Activated T-helper 1 cell treated with anti-CD3 and anti-CD28 coated beads, Interleukin-12 subunit alpha, Interleukin-12 subunit beta, Interleukin-2, Interleukin-4 antibody, amounts not matched to agents 30 ng/mL and 10 ng/mL and 1 ng/mL, durations not matched to agents 14 hours and 24 hours and 36 hours (primary cell): ENCODE measurements at regions not wholly inside any gene's neighbourhood (a gene's known extent, or its start where the extent isn't known, plus 50 kb on each side); places are given as distances from the start of the nearest gene placed in this dataset.
A peak's percentile ranks its signal among the peaks of the same experiment; 100 is the strongest.
"Not testable (repeated sequence)": the region's sequence is repeated elsewhere in the genome, so short reads cannot be mapped to it uniquely, and the experiment has no call there.

Experiments
- DNase-seq: peaks from one replicate; pipeline ENCODE4 v3.0.0; 2021; ENCODE audit warnings: low spot score
- H3K27ac Mint-ChIP-seq: one replicate; pipeline ENCODE4 v1.8.0; 2021; ENCODE audit warnings: mild to moderate bottlenecking, mixed read lengths
- H3K27me3 Mint-ChIP-seq: one replicate; pipeline ENCODE4 v1.8.0; 2022; ENCODE audit warnings: mild to moderate bottlenecking, moderate library complexity, mixed read lengths; ENCODE audit not compliant: insufficient read depth
- H3K36me3 Mint-ChIP-seq: one replicate; pipeline ENCODE4 v1.8.0; 2021; ENCODE audit warnings: low read depth, mixed read lengths
- H3K4me1 Mint-ChIP-seq: one replicate; pipeline ENCODE4 v1.8.0; 2021; ENCODE audit warnings: low read depth, mixed read lengths
- H3K4me3 Mint-ChIP-seq: one replicate; pipeline ENCODE4 v1.8.0; 2021; ENCODE audit warnings: mild to moderate bottlenecking, moderate library complexity, mixed read lengths
- H3K9me3 Mint-ChIP-seq: one replicate; pipeline ENCODE4 v1.8.0; 2021; ENCODE audit warnings: mixed read lengths
- intact Hi-C: fragments of 100-400 bp; cut with micrococcal nuclease; formaldehyde crosslinking; loops from one replicate; pipeline ENCODE4 v1.15.1; 2024

DNA sequence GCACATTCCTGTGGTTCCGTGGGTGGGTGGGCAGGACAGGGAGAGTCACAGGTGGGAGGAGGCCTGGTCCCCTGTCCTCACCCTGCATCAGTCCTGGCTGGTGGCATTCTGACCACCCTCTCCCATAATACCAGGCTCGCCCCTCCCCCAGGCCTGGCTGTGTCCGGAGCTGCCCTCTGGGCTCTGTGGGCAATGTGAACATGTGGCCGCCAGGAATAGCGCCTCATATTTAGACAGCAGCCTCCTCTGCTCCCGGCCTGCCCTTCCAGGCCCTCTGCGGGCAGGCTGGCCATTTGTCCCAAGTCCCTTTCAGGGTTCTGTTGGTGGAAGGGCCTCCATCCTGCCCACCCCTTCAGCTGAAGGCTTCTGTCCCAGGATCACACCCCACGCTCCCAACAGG is 4482.2 kb upstream of the TPTE start:
- not testable (repeated sequence) for H3K9me3 Mint-ChIP-seq, H3K36me3 Mint-ChIP-seq, H3K27me3 Mint-ChIP-seq

GRCh38 chr21:6040095-6040494 is 4481.3 kb upstream of the TPTE start:
- H3K4me1 Mint-ChIP-seq, DNase-seq, H3K36me3 Mint-ChIP-seq, H3K4me3 Mint-ChIP-seq, H3K27ac Mint-ChIP-seq, intact Hi-C loops, H3K27me3 Mint-ChIP-seq, H3K9me3 Mint-ChIP-seq: not testable (repeated sequence)

More for the DNA sequence above, 4482.2 kb upstream of the TPTE start:
- H3K4me3 Mint-ChIP-seq, intact Hi-C loops, H3K4me1 Mint-ChIP-seq, DNase-seq, H3K27ac Mint-ChIP-seq: not testable (repeated sequence)

- peak; percentile 0 for DNase-seq
- H3K4me1 Mint-ChIP-seq, H3K9me3 Mint-ChIP-seq, H3K27ac Mint-ChIP-seq, H3K4me3 Mint-ChIP-seq, H3K36me3 Mint-ChIP-seq, intact Hi-C loops, H3K27me3 Mint-ChIP-seq: not testable (repeated sequence)
These were observed 4477.7 kb upstream of the TPTE start for GRCh38 chr21:6043430-6044275.

DNA sequence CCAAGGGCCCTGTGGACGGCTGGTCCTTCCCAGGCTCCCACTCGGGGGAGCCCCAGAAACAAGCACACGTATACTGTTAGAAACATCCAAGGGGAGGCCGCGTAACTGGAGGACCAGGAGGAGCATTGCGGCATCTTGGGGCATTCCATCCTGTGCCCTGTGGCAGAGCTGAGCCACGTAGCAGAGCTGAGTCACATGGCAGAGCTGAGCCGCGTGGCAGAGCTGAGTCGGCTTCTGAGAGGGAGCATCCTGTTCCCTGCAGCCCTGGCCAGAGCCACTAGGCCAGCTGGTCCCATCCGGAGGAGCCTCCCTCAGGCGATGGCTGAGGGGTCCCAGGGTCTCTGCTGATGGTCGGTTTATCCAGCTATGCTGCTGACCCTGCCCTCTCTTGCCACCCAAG is 4476.7 kb upstream of the TPTE start:
- H3K27me3 Mint-ChIP-seq, H3K36me3 Mint-ChIP-seq, H3K4me1 Mint-ChIP-seq, H3K27ac Mint-ChIP-seq, DNase-seq, H3K4me3 Mint-ChIP-seq, intact Hi-C loops, H3K9me3 Mint-ChIP-seq: not testable (repeated sequence)

- H3K36me3 Mint-ChIP-seq, H3K4me1 Mint-ChIP-seq, H3K27ac Mint-ChIP-seq, H3K27me3 Mint-ChIP-seq, H3K4me3 Mint-ChIP-seq, H3K9me3 Mint-ChIP-seq, intact Hi-C loops, DNase-seq: not testable (repeated sequence)
These were observed 4471.5 kb upstream of the TPTE start for GRCh38 chr21:6049930-6050329.

DNA sequence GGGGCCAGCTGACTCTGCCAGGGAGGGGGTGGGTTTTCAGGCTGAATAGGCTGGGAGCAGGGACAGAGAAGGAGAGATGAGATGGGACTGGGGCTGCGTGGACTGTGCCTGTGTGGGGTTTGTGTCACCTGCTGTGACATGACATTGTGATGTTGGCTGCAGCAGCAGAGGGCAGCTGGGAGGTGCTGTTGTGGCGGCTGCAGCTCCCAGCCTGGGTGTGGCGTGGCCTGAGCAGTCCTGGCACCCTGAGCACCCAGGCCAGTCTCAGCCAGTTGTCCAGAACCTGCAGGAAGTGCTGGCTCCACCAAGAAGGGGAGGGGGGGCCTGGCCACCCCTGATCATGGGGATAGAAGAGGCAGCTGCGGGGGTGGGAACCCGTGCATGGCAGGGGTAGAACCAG is 4469.3 kb upstream of the TPTE start:
- DNase-seq, H3K27me3 Mint-ChIP-seq, H3K9me3 Mint-ChIP-seq, H3K4me3 Mint-ChIP-seq, H3K36me3 Mint-ChIP-seq, H3K4me1 Mint-ChIP-seq, intact Hi-C loops, H3K27ac Mint-ChIP-seq: not testable (repeated sequence)

DNA sequence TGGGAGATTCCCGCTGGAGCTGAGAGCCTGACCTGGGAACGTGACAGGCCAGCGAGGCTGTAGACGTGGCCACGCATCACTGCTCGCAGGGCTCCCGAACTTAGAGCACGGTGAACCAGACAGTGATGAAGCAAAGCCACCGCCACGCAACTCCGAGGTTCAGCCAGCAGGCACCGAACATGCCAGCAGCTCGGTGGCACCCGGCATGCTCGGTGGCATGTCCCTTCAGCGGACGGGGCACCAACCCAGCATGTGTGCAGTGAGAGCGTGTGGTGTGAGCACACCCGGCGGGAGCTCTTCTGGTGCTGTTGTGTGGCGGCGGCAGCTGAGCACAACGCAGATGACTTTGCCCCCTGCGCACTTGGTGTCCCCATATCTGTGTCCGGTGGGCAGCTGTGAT is 4468.2 kb upstream of the TPTE start:
- H3K36me3 Mint-ChIP-seq, intact Hi-C loops, H3K27ac Mint-ChIP-seq, H3K27me3 Mint-ChIP-seq, H3K4me3 Mint-ChIP-seq, DNase-seq, H3K9me3 Mint-ChIP-seq, H3K4me1 Mint-ChIP-seq: not testable (repeated sequence)

DNA sequence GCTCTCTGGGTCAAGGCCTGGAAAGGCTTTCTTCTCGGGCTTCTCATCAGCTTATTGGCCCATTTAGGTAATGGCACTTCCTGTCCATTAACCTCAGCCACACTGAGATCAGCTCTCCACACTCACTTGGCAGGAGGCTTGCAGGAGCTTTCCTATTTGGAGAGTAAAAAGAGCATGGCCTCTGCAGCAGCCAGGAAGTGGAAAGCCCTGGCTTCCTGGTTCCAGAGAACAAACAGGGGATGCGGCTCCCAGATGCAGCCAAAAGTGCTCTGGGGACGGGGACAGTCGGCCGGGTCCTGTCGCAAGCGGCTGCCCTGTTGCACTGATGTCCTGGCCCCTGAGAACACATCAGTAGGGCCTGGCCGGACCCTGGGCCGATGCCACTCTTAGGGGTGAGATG is 4462.4 kb upstream of the TPTE start:
- H3K9me3 Mint-ChIP-seq, H3K36me3 Mint-ChIP-seq, H3K27me3 Mint-ChIP-seq, DNase-seq, H3K27ac Mint-ChIP-seq, H3K4me1 Mint-ChIP-seq, intact Hi-C loops, H3K4me3 Mint-ChIP-seq: not testable (repeated sequence)

GRCh38 chr21:6060054-6060681 is 4461.2 kb upstream of the TPTE start:
- H3K27ac Mint-ChIP-seq, H3K4me1 Mint-ChIP-seq, DNase-seq, intact Hi-C loops, H3K36me3 Mint-ChIP-seq, H3K9me3 Mint-ChIP-seq, H3K4me3 Mint-ChIP-seq, H3K27me3 Mint-ChIP-seq: not testable (repeated sequence)

DNA sequence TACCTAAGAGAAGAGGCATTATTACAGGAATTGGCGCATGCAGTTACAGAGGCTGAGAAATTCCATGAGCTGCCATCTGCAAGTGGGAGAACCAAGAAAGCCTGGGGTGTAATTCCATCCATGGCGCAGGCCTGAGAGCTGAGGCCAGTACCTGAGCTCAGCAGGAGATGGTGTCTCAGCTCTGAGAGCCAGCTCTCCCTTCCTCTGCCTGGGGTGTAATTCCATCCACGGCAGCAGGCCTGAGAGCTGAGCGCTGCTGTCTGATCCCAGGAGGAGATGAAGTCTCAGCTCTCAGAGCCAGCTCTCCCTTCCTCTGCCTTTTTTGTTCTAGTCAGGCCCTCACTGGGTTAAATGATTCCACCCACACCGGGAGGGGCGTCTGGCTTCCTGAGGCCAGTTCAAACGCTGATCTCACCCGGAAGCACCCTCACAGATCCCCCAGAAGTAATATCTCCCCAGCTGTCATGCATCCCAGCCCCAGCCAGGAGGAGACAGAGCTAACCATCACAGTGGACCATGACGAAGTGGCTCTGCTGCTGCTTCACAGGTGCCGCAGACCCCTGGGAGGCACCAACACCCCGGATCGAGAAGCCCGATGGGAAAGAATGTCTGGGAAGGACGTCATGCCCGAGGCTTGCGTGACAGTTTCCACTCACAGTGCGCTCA is 4454.9 kb upstream of the TPTE start:
- H3K27me3 Mint-ChIP-seq, H3K4me1 Mint-ChIP-seq, H3K36me3 Mint-ChIP-seq, H3K9me3 Mint-ChIP-seq, H3K27ac Mint-ChIP-seq, H3K4me3 Mint-ChIP-seq, intact Hi-C loops, DNase-seq: not testable (repeated sequence)

GRCh38 chr21:6068098-6068831 is 4453.1 kb upstream of the TPTE start:
- H3K9me3 Mint-ChIP-seq, H3K4me3 Mint-ChIP-seq, DNase-seq, H3K4me1 Mint-ChIP-seq, intact Hi-C loops, H3K36me3 Mint-ChIP-seq, H3K27me3 Mint-ChIP-seq, H3K27ac Mint-ChIP-seq: not testable (repeated sequence)

GRCh38 chr21:6070213-6070612 is 4451.2 kb upstream of the TPTE start:
- intact Hi-C loops, H3K9me3 Mint-ChIP-seq, H3K4me3 Mint-ChIP-seq, H3K36me3 Mint-ChIP-seq, H3K27me3 Mint-ChIP-seq, H3K4me1 Mint-ChIP-seq, DNase-seq: not testable (repeated sequence)
- H3K27ac Mint-ChIP-seq, result peak overlapping the region; percentile 28

DNA sequence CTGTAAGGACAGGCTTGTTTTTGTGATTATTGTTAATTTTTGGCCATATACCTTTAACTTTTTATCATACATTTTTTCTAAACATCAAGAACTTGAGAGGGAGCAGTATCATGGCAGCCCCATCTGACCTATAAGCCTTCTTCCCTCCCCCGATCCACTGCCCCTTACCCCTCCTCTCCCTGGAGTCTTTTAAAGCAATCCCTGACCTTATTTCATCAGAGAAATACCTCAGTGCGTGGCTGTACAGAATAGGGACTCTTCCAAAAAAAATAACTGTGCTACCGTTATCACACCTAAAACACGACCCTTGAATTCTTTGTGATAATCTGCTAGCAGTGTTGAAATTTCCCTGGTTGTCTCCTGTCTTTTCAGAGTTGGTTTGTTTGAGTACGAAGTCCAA is 4448.7 kb upstream of the TPTE start:
- H3K4me1 Mint-ChIP-seq, H3K4me3 Mint-ChIP-seq, H3K9me3 Mint-ChIP-seq, H3K27me3 Mint-ChIP-seq, DNase-seq, H3K27ac Mint-ChIP-seq, intact Hi-C loops, H3K36me3 Mint-ChIP-seq: not testable (repeated sequence)
